Vagina (tissue), 2 donors: ENCODE measurements at regions not wholly inside any gene's neighbourhood (a gene's known extent, or its start where the extent isn't known, plus 50 kb on each side); places are given as distances from the start of the nearest gene placed in this dataset.

ENCODE experiments used
- POLR2A ChIP-seq, 2 donors: fragments of 450-650 bp; IDR thresholded peaks; one replicate each; pipeline ENCODE4 v1.6.1; 2017; ENCODE audit warnings: antibody characterized with exemption in 2 of 2, mild to moderate bottlenecking in 2 of 2, moderate library complexity in 2 of 2
- POLR2AphosphoS5 ChIP-seq, 2 donors: sonication (generic); formaldehyde crosslinking; IDR thresholded peaks; one replicate each; pipeline ENCODE4 v1.9.0; 2017; ENCODE audit warnings: antibody characterized with exemption in 2 of 2, mild to moderate bottlenecking in 2 of 2, low read depth in 1 of 2; ENCODE audit not compliant: insufficient read depth in 1 of 2
- TF ChIP-seq, protein P1 (sequence below), 3 experiments: fragments of 450-650 bp in 2 of 3; fragments of 200-600 bp in 1 of 3; sonication (generic) in 1 of 3; IDR thresholded peaks; one replicate each; pipeline ENCODE4 v1.5.1; 2017 to 2019; ENCODE audit warnings: antibody characterized with exemption in 3 of 3, mild to moderate bottlenecking in 2 of 3, moderate library complexity in 2 of 3

DNA sequence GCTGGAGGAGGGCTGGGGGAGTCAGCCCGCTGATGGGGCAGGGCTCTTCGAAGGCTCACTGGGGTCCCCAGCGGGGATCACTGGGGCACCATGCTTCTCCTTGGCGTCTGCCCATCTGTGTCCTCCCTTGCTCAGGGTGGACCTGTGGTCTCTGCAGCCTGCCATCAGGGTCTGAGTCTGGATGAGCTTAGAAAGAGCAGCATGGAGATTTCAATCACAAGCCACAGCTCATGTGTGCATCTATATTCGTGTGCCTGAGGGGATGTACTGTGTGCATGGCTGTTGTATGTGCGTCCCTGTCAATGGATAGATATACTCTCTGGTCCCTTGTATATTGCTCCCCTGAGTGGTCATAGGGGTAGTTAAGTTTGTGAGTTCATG lies 126.6 kb upstream of the SDK2 start:
- TF ChIP-seq, protein P1, sequence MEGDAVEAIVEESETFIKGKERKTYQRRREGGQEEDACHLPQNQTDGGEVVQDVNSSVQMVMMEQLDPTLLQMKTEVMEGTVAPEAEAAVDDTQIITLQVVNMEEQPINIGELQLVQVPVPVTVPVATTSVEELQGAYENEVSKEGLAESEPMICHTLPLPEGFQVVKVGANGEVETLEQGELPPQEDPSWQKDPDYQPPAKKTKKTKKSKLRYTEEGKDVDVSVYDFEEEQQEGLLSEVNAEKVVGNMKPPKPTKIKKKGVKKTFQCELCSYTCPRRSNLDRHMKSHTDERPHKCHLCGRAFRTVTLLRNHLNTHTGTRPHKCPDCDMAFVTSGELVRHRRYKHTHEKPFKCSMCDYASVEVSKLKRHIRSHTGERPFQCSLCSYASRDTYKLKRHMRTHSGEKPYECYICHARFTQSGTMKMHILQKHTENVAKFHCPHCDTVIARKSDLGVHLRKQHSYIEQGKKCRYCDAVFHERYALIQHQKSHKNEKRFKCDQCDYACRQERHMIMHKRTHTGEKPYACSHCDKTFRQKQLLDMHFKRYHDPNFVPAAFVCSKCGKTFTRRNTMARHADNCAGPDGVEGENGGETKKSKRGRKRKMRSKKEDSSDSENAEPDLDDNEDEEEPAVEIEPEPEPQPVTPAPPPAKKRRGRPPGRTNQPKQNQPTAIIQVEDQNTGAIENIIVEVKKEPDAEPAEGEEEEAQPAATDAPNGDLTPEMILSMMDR (IDR thresholded peaks at IDR 0.05) = no peak
- TF ChIP-seq POLR2A (IDR thresholded peaks at IDR 0.05) (no peak), POLR2AphosphoS5 (IDR thresholded peaks at IDR 0.05; ENCODE audit: insufficient read depth in 1 of 2, low read depth in 1 of 2) (no peak)
